Duodenal mucosa (tissue), 2 donors: ENCODE measurements at regions not wholly inside any gene's neighbourhood (a gene's known extent, or its start where the extent isn't known, plus 50 kb on each side); places are given as distances from the start of the nearest gene placed in this dataset.

Experiments used
- H3K27ac ChIP-seq: one replicate; pipeline ENCODE4 v1.7.0; 2013; ENCODE audit warnings: low read depth, low read length
- H3K27me3 ChIP-seq, 2 donors: one replicate each; pipeline ENCODE4 v1.7.0; 2013; ENCODE audit warnings: low read length in 2 of 2, control low read depth in 1 of 2; ENCODE audit not compliant: insufficient read depth in 2 of 2, control insufficient read depth in 1 of 2
- H3K36me3 ChIP-seq, 2 donors: one replicate each; pipeline ENCODE4 v1.7.0; 2013; ENCODE audit warnings: low read length in 2 of 2, control low read depth in 1 of 2; ENCODE audit not compliant: insufficient read depth in 2 of 2, control insufficient read depth in 1 of 2
- H3K4me1 ChIP-seq, 2 donors: one replicate each; pipeline ENCODE4 v1.7.0; 2013; ENCODE audit warnings: low read length in 2 of 2, control low read depth in 1 of 2; ENCODE audit not compliant: insufficient read depth in 2 of 2, control insufficient read depth in 1 of 2
- H3K4me3 ChIP-seq, 2 donors: one replicate each; pipeline ENCODE4 v1.7.0; 2013; ENCODE audit warnings: low read length in 2 of 2, low read depth in 1 of 2
- H3K9ac ChIP-seq, 2 donors: one replicate each; pipeline ENCODE4 v1.7.0; 2013; ENCODE audit warnings: low read length in 2 of 2, low read depth in 1 of 2
- H3K9me3 ChIP-seq, 2 donors: one replicate each; pipeline ENCODE4 v1.7.0; 2013; ENCODE audit warnings: low read length in 2 of 2, control low read depth in 1 of 2; ENCODE audit not compliant: control insufficient read depth in 1 of 2

DNA sequence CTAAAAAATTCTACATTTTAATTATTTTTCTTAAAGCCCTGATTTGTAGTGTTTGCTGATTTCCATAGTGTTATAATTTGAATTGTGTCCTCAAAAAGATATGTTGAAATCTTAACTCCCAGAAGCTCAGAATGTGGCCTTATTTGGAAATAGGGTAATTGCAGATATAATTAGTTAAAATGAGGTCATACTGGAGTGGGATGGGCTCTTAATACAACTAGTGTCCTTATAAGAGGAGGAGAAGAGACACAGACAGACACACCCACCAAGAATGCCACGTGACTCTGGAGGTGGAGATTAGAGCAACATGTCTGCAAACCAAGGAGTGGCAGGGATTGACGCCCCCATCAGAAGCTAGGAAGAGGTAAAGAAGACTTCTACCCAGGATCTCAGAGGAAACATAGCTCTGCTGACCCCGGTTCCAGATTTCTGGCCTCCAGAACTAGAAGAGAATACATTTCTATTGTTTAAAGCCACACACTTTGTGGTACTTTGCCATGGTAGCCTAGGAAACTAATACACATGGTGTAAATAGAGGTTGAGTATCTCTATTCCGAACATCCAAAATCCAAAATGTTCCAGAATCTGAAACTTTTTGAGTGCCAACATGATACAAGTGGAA lies 70.5 kb upstream of the IRF2 start:
- no peaks in the 10 kb centered on the region for H3K9me3 ChIP-seq
- H3K36me3 ChIP-seq, result no peaks in the 10 kb centered on the region
- no peak overlapping the region for H3K9ac ChIP-seq
- H3K4me3 ChIP-seq, result no peak overlapping the region
- H3K27me3 ChIP-seq, result no peaks in the 10 kb centered on the region
- no peak overlapping the region for H3K27ac ChIP-seq
- peaks cover 5 to 13% of the 10 kb centered on the region in 2 donors for H3K4me1 ChIP-seq

DNA sequence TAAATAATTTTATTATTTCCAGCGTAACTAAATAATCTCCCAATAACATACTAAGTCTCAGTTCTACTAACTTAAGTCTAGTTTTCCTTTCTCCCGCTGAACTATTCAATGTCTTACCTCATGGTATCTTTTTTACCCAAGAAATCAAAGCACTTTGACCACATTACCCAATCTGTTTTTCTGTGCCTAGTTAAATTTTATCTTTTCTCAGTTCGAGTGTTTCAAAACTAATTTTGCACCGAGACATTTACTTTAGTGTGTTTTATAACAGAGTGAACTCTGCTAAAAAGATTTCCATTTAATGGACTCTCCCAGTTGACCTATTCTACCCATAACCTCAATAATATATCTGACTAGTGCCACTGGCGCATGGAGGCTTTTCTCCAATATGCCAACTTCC lies 67.6 kb upstream of the IRF2 start:
- Histone ChIP-seq H3K27me3 (no peaks in the 10 kb centered on the region), H3K9me3 (no peaks in the 10 kb centered on the region), H3K27ac (no peak overlapping the region), H3K4me3 (no peak overlapping the region), H3K36me3 (no peaks in the 10 kb centered on the region), H3K9ac (no peak overlapping the region), H3K4me1 (peaks cover 0 to 5% of the 10 kb centered on the region in 2 donors)

DNA sequence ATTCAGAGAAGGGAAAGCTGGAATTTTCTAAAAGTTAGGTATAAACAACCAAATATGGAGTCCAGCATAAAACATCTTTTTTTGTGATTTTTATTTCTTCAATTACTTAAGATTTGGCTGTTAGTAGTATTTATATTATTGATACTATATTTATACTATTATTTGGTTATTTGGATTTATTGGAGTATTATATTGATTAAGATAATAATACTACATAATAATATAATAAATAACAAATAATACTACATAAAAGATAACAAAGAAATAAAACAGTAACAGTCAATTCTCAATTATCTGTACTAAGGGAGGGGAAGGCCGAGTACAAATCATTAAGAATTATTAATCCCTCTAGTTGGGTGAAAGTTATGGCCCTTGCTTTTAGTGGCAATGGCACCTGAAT lies 66.0 kb upstream of the IRF2 start:
- peaks cover 5 to 12% of the 10 kb centered on the region in 2 donors for H3K4me1 ChIP-seq
- H3K27me3 ChIP-seq, result no peaks in the 10 kb centered on the region
- no peak overlapping the region for H3K27ac ChIP-seq

DNA sequence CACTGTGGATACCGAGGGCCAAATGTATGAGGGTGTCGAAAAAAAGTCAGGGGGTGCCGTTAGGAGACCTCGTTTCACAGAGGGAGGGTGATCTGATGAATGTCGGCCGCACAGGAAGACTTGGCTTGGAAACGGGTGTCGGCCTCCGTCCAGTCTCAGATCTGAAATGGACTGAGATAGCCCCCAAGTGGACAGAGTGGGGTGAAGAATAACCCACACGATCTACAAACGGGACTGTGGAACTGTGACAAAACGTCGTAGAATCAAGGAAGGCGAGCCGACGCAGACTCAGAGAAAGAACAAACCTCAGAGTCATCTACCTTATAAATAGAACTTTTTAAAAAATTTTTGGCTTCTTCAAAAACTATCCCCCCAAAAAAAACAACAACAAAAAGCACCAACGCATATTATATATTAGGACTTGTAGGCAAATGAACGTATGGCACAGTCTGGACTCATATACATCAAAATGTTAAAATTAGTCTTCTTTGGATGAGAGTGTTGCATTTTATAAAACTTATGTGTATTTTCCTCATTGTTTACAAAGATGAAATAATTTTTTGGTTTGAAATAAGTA lies 63.8 kb upstream of the IRF2 start:
- peak overlapping the region; percentile 85 to 96 for H3K9ac ChIP-seq
- H3K4me3 ChIP-seq, result peak overlapping the region; percentile 73 to 84
- H3K4me1 ChIP-seq, result peaks cover 8 to 12% of the 10 kb centered on the region in 2 donors

More for the DNA sequence above, 66.0 kb upstream of the IRF2 start:
- H3K9ac ChIP-seq, result no peak overlapping the region
- H3K4me3 ChIP-seq, result no peak overlapping the region
- no peaks in the 10 kb centered on the region for H3K36me3 ChIP-seq
- H3K9me3 ChIP-seq, result no peaks in the 10 kb centered on the region

DNA sequence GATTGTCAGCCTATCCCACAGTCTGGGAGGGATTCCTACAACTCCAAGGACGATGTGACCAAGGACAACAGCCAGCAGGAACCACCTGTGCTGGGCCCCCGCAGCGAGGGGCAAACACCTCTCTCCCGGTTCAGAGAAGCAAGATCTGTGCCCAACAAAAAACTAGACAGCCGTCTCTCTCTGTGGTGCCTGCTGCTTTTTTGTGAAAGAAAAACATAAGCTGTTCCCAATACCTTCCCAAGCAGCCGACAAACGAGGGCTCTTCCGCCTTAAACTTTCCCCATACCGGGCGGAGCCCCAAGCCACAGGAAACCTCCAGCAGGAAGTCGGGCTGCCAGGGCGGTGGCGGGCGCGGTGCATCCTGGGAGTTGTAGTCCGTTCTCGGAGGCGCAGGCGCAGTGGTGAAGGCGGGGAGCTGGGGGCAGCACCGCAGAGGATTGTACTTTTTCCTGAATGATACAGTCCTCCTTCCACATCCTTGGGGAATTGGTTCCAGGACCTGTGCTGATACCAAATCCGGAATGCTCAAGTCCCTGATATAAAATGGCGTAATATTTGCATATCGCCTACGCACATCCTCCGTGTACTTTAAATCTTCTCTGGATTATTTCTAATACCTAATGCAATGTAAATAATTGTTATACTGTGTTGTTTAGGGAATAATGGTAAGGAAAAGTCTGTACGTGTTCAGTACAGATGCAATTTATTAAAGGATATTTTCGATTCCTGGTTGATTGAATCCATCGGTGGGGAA lies 63.1 kb upstream of the IRF2 start:
- Histone ChIP-seq H3K4me3 (peak overlapping the region; percentile 73 to 84), H3K27ac (peak overlapping the region; percentile 82), H3K9ac (peak overlapping the region; percentile 85 to 96), H3K4me1 (peaks cover 8 to 12% of the 10 kb centered on the region in 2 donors), H3K36me3 (no peaks in the 10 kb centered on the region), H3K27me3 (no peaks in the 10 kb centered on the region), H3K9me3 (no peaks in the 10 kb centered on the region)

More for the DNA sequence above, 63.8 kb upstream of the IRF2 start:
- H3K27ac ChIP-seq, result peak overlapping the region; percentile 82
- H3K27me3 ChIP-seq, result no peaks in the 10 kb centered on the region
- no peaks in the 10 kb centered on the region for H3K9me3 ChIP-seq
- H3K36me3 ChIP-seq, result no peaks in the 10 kb centered on the region

DNA sequence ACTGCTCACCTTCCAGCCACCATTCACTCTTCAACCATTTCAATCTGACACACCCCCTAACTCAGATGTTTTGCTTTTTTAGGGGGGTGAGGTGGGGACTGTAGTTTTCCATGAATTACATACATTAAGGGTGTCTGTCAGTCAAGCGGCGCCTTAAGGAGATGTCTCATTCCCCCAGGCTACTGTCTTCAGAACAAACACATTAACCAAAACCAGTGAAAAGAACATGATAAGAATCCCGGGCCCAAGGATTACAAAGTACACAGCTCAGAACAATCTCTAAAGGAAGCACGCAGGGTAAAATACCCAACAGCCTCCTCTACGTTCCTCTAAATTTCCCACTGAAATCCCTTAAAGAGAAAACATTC lies 62.5 kb upstream of the IRF2 start:
- Histone ChIP-seq H3K9ac (peak overlapping the region; percentile 85 to 96), H3K4me1 (peaks cover 8 to 12% of the 10 kb centered on the region in 2 donors), H3K9me3 (no peaks in the 10 kb centered on the region), H3K27me3 (no peaks in the 10 kb centered on the region), H3K36me3 (no peaks in the 10 kb centered on the region), H3K4me3 (peak overlapping the region; percentile 73 to 84), H3K27ac (peak overlapping the region; percentile 82)

DNA sequence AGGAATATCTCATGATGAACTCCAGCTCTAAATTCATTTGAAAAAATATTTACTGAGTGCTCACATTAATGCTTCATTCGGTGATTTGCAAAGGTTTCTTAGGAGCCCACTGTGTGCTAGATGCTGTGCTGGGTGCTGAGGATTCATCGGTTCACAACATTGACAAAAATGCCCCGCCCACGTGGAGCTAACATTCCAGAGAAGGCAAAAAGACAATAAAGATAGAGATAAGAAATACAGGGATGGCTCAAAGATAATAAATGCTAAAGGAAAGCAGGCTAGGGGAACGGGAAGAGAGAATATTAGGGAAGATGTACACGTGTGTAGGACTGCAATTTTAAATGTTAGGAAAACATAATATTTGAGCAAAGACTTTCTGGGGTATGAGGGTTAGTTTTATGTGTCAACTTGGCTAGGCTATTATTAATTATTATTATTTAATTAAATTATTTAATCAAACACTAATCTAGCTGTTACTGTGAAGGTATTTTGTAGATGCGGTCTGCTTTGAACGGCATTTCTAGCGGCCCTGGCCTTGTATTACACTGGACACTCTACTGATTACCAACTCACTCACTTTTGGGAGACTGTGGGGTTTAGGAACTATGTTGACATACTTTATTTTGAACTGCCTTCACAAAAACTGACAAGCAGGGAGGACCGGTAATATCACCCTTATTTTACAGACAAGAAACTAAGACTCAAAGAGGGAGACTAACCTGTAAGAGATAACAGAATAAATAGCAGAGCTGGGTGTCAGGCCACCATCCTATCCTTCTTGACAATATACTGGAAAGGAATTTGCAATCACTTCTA lies 61.9 kb upstream of the IRF2 start:
- no peaks in the 10 kb centered on the region for H3K36me3 ChIP-seq
- peak overlapping the region; percentile 82 for H3K27ac ChIP-seq
- H3K9ac ChIP-seq, result peak overlapping the region; percentile 85 to 96
- H3K27me3 ChIP-seq, result no peaks in the 10 kb centered on the region
- peak overlapping the region; percentile 73 to 84 for H3K4me3 ChIP-seq
- no peaks in the 10 kb centered on the region for H3K9me3 ChIP-seq
- peaks cover 8 to 12% of the 10 kb centered on the region in 2 donors for H3K4me1 ChIP-seq

DNA sequence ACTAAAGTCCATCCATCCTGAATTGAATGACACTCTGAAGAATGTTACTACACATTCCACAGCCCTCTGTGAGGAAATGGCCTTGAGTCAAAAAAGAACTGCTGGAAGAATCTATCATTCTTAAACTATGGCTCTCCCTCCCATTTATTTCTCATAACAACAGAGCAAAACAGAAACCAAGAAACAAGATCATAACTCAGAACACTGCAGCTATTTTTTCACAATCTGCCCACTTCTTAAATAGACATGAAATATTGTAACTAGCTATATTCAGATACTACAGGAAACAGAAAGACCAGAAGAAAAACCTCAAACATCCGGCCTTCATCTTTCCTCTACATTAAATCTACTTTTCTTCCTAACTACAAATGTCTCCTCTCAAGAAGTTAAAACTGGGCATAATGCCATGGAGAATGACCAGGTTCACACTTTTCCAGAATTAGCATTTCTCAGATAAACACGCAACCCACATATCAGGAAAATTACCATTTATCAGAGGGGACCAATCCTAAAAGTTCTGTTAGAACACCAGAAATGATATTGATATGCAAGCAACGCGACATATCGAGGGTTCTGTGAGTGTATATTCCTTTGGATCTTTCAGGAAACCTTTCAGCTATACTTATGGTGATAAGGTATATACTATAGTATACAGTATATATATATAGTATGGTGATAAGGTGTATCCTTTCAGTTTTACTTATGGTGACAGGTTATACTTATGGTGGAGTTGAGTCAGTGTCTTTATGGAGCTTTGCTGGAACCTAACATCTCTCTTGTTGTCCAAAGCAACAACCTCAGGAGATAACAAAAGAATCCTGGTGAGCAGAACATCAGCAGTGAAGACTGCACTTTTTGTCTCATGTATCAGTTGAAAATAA lies 60.4 kb upstream of the IRF2 start:
- peak overlapping the region in 1 of 2 donors; percentile 23 for H3K4me3 ChIP-seq
- no peaks in the 10 kb centered on the region for H3K36me3 ChIP-seq
- H3K9me3 ChIP-seq, result no peaks in the 10 kb centered on the region
- H3K9ac ChIP-seq, result no peak overlapping the region
- peaks cover 8 to 12% of the 10 kb centered on the region in 2 donors for H3K4me1 ChIP-seq
- H3K27ac ChIP-seq, result peak overlapping the region; percentile 67
- no peaks in the 10 kb centered on the region for H3K27me3 ChIP-seq

DNA sequence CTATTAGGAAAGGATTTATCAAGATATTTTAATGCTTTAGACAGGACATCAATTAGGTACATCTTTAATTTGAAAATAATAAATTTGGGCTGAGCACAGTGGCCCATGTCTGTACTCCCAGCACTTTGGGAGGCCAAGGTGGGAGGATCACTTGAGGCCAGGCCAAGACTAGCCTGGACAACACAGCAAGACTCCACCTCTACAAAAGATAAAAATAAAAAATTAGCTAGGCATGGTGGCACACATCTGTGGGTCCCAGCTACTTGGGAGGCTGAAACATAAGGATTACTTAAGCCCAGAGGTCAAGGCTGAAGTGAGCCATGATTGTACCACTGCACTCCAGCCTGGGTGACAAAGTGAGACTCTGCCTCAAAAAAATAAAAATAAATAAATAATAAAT lies 59.6 kb upstream of the IRF2 start:
- no peak overlapping the region for H3K4me3 ChIP-seq
- peak overlapping the region; percentile 23 for H3K27ac ChIP-seq
- H3K27me3 ChIP-seq, result no peaks in the 10 kb centered on the region
- H3K9me3 ChIP-seq, result no peaks in the 10 kb centered on the region
- H3K9ac ChIP-seq, result no peak overlapping the region
- peaks cover 8 to 12% of the 10 kb centered on the region in 2 donors for H3K4me1 ChIP-seq
- H3K36me3 ChIP-seq, result no peaks in the 10 kb centered on the region
